Hepatocyte (in vitro differentiated cells): ENCODE measurements at regions not wholly inside any gene's neighbourhood (a gene's known extent, or its start where the extent isn't known, plus 50 kb on each side); places are given as distances from the start of the nearest gene placed in this dataset.

Experiments
- DNase-seq: peaks from one replicate; pipeline ENCODE4 v3.0.0-alpha.2; 2016; ENCODE audit warnings: low spot score
- H2AFZ ChIP-seq: fragments of 200-600 bp; sonication (generic); 2 replicates; pipeline ENCODE4 v1.6.0; 2016; ENCODE audit warnings: antibody characterized with exemption, mild to moderate bottlenecking
- H3K27ac ChIP-seq: fragments of 200-600 bp; sonication (generic); 2 replicates; pipeline ENCODE4 v1.5.1; 2016; ENCODE audit warnings: mild to moderate bottlenecking
- H3K27me3 ChIP-seq: fragments of 200-600 bp; sonication (generic); 2 replicates; pipeline ENCODE4 v1.6.1; 2016
- H3K36me3 ChIP-seq: fragments of 200-600 bp; sonication (generic); replicated peaks from 2 replicates; pipeline ENCODE4 v1.5.1; 2016; ENCODE audit warnings: low read depth; ENCODE audit not compliant: insufficient read depth
- H3K4me1 ChIP-seq: fragments of 200-600 bp; sonication (generic); 2 replicates; pipeline ENCODE4 v1.5.1; 2016; ENCODE audit warnings: mild to moderate bottlenecking, moderate library complexity; ENCODE audit not compliant: insufficient read depth
- H3K4me2 ChIP-seq: fragments of 200-600 bp; sonication (generic); 2 replicates; pipeline ENCODE4 v1.6.0; 2016
- H3K4me3 ChIP-seq: fragments of 200-600 bp; sonication (generic); 2 replicates; pipeline ENCODE4 v1.5.1; 2016; ENCODE audit warnings: mild to moderate bottlenecking
- H3K79me2 ChIP-seq: fragments of 200-600 bp; sonication (generic); 2 replicates; pipeline ENCODE4 v1.6.0; 2017; ENCODE audit warnings: mild to moderate bottlenecking
- H3K9me2 ChIP-seq: fragments of 200-600 bp; sonication (generic); replicated peaks from 2 replicates; pipeline ENCODE4 v1.6.0; 2017; ENCODE audit warnings: mild to moderate bottlenecking; ENCODE audit not compliant: insufficient read depth
- H3K9me3 ChIP-seq: fragments of 200-600 bp; sonication (generic); 2 replicates; pipeline ENCODE4 v1.5.1; 2016; ENCODE audit warnings: low read depth, mild to moderate bottlenecking
- H4K20me1 ChIP-seq: fragments of 200-600 bp; sonication (generic); 2 replicates; pipeline ENCODE4 v1.6.0; 2016; ENCODE audit warnings: mild to moderate bottlenecking; ENCODE audit not compliant: insufficient read depth, poor library complexity, severe bottlenecking
- CTCF ChIP-seq: fragments of 200-600 bp; sonication (generic); IDR thresholded peaks from 2 replicates; pipeline ENCODE4 v1.5.1; 2016; ENCODE audit warnings: antibody characterized with exemption, mild to moderate bottlenecking; ENCODE audit not compliant: poor library complexity
- EZH2 ChIP-seq: fragments of 200-600 bp; sonication (generic); IDR thresholded peaks from 2 replicates; pipeline ENCODE4 v1.6.1; 2016; ENCODE audit warnings: antibody characterized with exemption, mild to moderate bottlenecking, borderline replicate concordance
- EZH2phosphoT487 ChIP-seq: fragments of 200-600 bp; sonication (generic); IDR thresholded peaks from one replicate; pipeline ENCODE4 v1.6.1; 2018; ENCODE audit warnings: antibody characterized with exemption, mild to moderate bottlenecking, low read depth, moderate library complexity; ENCODE audit not compliant: unreplicated experiment, severe bottlenecking
- WGBS: methylation state at CpG from one replicate; pipeline ENCODE4 v1.1.6; 2016; ENCODE audit warnings: low lambda C conversion rate; ENCODE audit errors: missing lambda C conversion rate; 5-methylcytosine and 5-hydroxymethylcytosine counted together

GRCh38 chr18:56060967-56061541 lies 473.1 kb upstream of the TCF4 start:
- TF ChIP-seq EZH2, result no peak
- Histone ChIP-seq H2AFZ (no peak overlapping the region), H3K27ac (no peak overlapping the region), H3K4me3 (no peak overlapping the region), H3K79me2 (no peaks in the 10 kb centered on the region), H3K27me3 (no peaks in the 10 kb centered on the region), H3K4me2 (no peak overlapping the region), H3K36me3 (no peaks in the 10 kb centered on the region), H3K9me3 (no peaks in the 10 kb centered on the region), H3K9me2 (no peaks in the 10 kb centered on the region), H3K4me1 (no peaks in the 10 kb centered on the region), H4K20me1 (no peaks in the 10 kb centered on the region)
- WGBS, result 87% methylated on average over 2 of the region's 2 CpGs
- DNase-seq, result no peak

DNA sequence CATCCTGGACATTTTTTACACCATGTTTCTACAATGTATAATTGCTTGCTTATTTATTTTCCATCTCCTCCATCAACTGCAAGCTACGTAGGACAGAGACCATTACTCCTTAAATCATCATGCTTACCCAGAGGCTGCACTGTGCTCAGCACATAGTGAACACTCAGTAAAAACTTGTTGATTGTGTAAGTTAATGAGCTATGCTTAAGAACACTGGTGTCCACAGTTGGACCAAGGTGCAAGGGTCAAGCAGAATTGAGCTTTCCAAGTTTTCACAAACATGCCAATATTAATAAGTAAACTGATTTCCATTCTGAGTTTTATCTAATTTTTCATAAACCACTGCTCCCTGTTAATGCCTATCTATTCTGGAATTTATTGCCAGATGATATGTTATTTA lies 464.2 kb upstream of the TCF4 start:
- H3K79me2 ChIP-seq, result no peaks in the 10 kb centered on the region
- H2AFZ ChIP-seq, result no peak overlapping the region
- no peaks in the 10 kb centered on the region for H3K4me1 ChIP-seq
- no peak for DNase-seq
- H3K27ac ChIP-seq, result no peak overlapping the region
- no peak for TF ChIP-seq EZH2
- TF ChIP-seq EZH2phosphoT487, result no peak
- no peak for TF ChIP-seq CTCF
- no peaks in the 10 kb centered on the region for H3K9me3 ChIP-seq
- H3K36me3 ChIP-seq, result no peaks in the 10 kb centered on the region
- no peaks in the 10 kb centered on the region for H3K9me2 ChIP-seq
- no peaks in the 10 kb centered on the region for H4K20me1 ChIP-seq
- no peak overlapping the region for H3K4me2 ChIP-seq
- no peaks in the 10 kb centered on the region for H3K27me3 ChIP-seq
- no peak overlapping the region for H3K4me3 ChIP-seq
- 94% methylated on average over 1 of the region's 1 CpG for WGBS

DNA sequence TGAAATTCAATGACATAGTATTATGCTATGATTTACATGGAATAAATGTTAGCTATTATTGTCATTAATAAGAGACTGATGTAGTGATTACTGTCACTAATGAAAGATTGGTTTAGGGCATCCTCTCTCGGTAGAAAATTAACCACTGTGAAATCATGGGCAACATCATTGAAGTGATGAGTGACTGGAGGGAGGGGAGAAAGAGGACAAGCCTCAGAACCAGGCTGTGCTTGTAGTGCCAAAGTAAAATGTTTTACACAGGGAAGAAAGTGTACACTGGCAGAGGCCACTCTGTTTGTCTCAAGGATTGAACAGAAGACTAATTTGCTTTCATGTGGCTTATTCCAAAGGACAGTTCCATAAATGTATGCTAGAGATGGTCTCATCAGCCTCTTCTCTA lies 456.2 kb upstream of the TCF4 start:
- no peak overlapping the region for H2AFZ ChIP-seq
- no peak overlapping the region for H3K4me3 ChIP-seq
- 74% methylated on average over 1 of the region's 1 CpG for WGBS
- H3K9me3 ChIP-seq, result no peaks in the 10 kb centered on the region
- no peaks in the 10 kb centered on the region for H3K4me1 ChIP-seq
- H3K9me2 ChIP-seq, result no peaks in the 10 kb centered on the region
- H3K27ac ChIP-seq, result no peak overlapping the region
- no peak for DNase-seq
- TF ChIP-seq EZH2phosphoT487, result no peak
- TF ChIP-seq EZH2, result no peak
- TF ChIP-seq CTCF, result no peak
- no peak overlapping the region for H3K4me2 ChIP-seq
- H3K27me3 ChIP-seq, result no peaks in the 10 kb centered on the region
- no peaks in the 10 kb centered on the region for H3K36me3 ChIP-seq
- no peaks in the 10 kb centered on the region for H4K20me1 ChIP-seq
- H3K79me2 ChIP-seq, result no peaks in the 10 kb centered on the region

DNA sequence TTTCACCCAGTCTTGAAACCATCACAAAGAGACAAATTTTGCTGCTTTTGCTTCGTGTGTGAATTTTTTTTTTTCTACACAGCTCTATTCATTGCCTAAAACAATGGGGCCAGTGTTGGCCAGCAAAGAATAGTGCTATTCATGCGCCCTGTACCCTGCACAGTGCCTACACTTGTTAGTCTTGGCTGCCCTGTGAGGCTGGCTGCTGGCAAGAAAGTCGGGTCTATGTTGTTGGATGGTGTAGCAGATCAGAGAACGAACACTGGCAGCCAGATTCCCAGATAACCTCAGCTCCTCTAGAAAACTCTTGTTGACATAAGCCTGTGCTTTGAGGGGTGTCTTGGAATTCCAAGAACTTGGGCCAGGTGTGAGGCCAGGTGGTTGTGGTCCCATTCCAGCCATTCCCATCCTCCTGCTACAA lies 455.7 kb upstream of the TCF4 start:
- no peak overlapping the region for H2AFZ ChIP-seq
- H3K79me2 ChIP-seq, result no peaks in the 10 kb centered on the region
- no peaks in the 10 kb centered on the region for H4K20me1 ChIP-seq
- no peaks in the 10 kb centered on the region for H3K9me3 ChIP-seq
- H3K4me3 ChIP-seq, result no peak overlapping the region
- TF ChIP-seq CTCF (no peak), EZH2 (no peak), EZH2phosphoT487 (no peak)
- 61% methylated on average over 4 of the region's 4 CpGs for WGBS
- H3K36me3 ChIP-seq, result no peaks in the 10 kb centered on the region
- H3K4me1 ChIP-seq, result no peaks in the 10 kb centered on the region
- no peak overlapping the region for H3K27ac ChIP-seq
- no peak for DNase-seq
- H3K4me2 ChIP-seq, result no peak overlapping the region
- H3K9me2 ChIP-seq, result no peaks in the 10 kb centered on the region
- H3K27me3 ChIP-seq, result no peaks in the 10 kb centered on the region
